Left renal pelvis (tissue), 4 donors: ENCODE measurements at regions not wholly inside any gene's neighbourhood (a gene's known extent, or its start where the extent isn't known, plus 50 kb on each side); places are given as distances from the start of the nearest gene placed in this dataset.

Experiments
- DNase-seq, 4 donors: peaks; one replicate each; pipeline ENCODE4 v3.0.0-alpha.2; 2013; ENCODE audit warnings: low read depth in 4 of 4, low spot score in 3 of 4

DNA sequence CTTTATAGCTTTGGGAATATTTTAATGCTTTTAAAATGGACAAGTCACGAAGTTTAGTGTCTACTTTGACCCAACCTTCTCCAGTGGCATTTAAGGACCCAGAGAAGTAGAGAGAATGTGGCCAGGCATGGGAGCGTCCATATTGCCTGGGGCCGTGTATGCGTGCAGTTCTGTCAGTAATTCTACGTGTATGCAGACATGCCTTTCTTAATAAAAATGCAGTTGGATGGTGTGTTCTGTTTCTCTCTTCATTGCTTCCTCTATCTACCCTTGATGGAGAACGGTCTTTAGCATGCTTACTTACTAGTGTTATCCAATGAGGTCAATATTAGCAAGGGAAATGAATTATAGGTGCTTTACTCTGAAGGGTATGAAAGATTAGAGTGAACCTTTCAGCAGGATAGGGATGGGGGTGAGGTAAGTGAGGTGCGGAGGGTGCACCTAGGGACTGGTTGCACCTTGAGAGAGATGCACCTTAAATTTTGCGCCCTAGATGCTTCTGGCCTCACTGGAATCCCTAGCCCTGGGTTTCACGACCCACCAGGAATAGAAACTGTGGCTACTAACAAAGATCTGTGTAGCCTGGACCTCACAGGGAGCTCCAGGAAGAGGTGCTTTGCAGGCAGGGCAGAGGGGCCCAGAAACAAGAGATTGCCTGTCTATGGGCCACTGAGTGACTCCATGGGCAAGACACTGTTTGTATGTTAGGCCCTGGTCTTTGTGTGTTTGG lies 194.3 kb downstream of the MYCN start:
- DNase-seq: no peak

DNA sequence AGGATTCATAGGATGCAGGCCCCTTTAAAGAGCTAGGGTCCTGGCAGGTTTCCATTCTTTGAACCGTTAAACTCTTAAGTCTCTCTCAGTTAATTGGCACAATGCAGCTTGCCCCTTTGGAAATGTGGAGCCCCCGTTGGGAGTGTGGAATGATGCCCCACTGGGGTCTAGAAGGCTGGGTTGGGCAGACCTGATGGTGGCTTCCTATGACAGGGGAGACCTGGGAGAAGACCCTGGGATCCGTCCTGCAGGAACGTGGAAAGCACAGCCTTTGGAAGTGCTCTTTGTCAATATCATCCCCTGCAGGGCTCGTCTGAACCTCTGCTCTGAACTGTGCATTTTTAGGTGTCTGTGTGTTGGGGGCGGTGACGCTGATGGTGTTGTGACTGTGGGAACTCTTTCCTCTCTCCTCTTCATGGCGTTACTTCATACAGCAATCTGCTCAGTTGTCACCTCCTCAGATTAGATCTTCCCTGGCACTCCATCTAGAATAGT lies 190.6 kb downstream of the MYCN start:
- DNase-seq: no peak

DNA sequence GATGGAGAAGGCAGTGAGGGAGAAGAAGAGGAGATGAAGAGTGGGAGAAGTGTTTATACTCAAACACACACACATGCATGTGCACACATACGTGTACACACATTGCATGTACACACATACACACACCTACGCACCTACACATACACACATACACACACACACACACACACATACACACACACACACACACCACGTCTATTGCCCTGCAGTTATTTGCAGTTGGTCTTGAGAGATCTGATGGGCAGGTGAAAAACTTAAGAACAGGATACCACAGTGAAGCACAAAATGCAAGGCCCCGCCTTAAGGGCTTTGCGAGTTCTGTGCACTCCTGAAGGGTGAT lies 190.2 kb downstream of the MYCN start:
- DNase-seq: no peak

DNA sequence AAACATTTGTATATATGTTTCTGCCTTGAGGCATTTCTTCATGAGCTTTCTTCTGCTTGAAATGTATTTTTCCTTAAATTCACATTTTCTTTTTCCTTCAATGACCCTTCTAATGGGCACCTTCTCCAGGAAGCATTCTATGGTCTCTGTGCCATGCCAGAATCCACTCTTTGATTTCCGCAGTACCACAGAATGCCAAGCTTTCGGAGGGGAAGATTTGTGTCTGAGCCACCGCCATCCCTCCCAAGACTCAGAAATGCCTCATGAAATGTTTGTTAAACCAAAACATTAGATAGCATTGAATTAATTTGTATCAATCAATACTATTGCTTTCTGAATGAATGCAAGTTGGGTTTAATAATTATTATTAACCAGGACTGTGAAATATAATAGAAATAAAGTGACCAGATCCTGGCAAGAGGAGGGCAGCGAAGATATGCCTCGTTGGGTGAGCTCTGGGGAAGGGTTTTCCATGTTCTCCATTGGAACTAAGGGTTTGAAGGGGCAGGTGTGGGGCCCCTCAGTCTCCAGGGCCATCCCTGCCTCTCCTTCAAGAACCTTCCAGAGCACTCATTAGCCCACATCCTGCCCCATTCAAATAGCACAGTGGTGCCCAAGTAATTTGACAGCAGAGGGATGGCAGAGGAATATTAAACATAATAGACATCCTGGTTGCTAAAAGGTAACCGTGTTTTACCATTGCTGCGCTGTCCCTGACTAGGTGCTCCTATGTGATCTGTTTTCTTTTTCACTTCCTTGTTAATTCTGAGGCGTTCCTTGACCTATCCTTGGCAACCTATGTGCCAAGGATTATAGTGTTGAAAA lies 189.6 kb downstream of the MYCN start:
- no peak for DNase-seq

DNA sequence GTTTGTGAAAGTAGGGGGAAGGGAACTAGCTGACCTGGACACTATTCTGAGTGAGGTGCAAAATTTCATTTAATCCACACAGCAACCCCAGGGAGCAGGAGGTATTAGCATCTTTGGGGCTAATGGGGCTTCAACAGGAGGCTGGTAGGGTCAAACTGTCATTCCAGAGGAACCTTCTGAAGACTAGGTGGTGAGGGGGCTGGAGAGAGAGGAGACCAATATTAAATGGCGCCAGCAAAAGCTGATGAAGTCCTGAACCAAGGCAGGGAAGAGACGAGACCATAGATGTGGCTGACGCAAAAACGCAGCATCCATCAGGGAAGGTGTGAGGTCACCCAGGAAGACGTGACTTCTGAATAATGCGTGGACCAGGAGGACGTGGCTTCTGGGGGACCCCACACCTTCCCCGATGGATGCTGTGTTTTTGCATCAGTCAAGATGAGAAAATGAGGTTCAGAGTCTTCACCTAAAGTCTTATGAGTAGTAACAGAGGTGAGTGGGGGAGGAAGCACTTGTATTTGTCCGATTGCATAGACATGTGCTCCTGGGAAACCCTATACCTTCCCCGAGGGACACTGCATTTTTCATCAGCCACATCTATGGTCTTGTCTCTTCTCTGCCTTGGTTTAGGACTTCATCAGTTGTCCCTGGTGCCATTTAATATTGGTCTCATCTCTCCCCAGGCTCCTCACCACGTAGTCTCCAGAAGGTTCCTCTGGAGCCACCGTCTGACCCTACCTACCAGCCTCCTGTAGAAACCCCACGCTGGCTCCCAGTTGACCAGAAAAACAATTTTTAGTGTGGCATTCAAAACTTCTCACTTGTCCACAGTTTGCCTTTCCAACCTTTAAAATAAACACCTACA lies 188.6 kb downstream of the MYCN start:
- DNase-seq: no peak

DNA sequence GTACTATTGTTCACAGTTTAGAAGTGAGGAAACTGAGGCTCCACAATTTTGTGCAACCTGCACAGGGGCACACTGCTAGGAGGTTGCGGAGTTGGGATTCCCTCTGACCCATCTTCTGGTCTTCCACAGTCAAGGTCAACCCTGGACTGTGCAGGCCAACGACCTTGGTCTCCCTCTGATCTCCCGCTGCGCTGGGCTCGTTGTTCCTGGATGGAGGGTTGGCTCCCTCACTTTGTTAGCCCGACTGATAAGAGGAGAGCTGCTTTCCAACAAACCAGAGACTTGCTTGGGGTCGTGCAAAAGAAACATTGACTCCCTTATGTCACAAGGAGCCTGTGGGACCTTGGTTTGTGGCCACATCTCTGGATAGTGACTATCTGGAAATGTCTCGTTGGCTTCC lies 187.6 kb downstream of the MYCN start:
- DNase-seq: no peak

DNA sequence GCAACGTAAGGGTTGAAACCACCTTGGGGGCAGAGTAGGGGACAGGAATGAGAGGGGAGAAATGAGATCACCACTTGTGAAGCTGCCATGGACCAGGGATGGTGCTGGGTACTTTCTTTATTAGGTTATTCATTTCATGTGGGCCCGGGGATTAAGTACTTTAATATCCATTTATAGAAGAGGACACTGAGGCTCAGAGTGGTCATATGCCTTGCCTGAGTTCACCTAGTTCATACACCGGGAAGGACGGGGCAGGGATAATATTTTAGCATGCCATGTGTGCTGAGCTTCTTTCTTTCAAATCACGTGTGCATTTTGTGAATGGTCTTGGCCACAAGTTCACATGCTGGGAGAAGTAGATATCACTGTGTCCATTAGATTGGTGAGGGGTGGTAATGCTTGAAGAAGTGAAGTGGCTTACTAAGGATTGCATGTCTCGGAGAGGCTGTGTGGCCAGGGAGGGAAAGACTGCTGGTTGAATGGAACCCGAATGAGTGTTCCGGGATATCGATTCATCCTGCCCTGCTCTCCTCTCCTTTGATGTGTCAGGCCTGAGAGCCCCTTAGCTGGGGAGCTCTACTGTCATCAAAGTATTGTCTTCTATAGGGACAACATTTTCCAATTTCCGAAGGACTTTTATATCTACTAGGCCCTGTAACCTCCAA lies 187.1 kb downstream of the MYCN start:
- DNase-seq: no peak

DNA sequence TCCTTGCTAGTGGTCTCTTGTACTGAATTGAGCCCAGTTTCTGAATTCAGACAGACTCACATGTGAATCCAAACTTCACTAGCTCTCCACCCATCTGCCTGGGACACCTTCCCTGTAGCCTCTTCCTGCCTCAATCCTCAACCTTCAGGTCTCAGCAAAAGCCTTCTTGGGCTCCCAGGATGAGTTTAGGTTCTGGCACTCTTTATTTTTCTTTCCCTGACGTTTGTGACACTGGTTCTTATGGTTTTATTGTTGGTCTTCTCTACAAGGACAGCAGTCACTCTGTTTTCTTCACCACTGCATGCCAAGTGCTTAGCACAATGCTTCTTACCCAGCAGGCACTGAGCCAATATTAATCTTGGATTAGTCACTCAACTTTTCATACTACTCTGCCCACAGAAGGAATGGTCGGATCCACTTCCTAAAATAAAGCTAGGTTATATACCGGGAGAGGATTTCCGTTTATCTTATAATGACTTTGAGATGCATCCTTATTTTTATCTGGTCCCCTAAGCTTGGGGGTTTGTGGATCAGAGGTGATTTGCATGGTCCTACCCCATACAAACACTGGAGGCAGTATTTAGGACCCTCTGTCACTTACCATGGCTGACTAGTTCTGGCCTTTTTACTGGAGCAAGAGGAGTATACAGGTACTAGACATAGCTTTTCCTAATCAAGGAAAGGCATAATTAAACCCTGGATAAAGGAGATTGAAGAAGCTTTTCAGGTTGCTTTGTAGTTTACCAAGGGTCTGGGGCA lies 186.3 kb downstream of the MYCN start:
- no peak for DNase-seq

DNA sequence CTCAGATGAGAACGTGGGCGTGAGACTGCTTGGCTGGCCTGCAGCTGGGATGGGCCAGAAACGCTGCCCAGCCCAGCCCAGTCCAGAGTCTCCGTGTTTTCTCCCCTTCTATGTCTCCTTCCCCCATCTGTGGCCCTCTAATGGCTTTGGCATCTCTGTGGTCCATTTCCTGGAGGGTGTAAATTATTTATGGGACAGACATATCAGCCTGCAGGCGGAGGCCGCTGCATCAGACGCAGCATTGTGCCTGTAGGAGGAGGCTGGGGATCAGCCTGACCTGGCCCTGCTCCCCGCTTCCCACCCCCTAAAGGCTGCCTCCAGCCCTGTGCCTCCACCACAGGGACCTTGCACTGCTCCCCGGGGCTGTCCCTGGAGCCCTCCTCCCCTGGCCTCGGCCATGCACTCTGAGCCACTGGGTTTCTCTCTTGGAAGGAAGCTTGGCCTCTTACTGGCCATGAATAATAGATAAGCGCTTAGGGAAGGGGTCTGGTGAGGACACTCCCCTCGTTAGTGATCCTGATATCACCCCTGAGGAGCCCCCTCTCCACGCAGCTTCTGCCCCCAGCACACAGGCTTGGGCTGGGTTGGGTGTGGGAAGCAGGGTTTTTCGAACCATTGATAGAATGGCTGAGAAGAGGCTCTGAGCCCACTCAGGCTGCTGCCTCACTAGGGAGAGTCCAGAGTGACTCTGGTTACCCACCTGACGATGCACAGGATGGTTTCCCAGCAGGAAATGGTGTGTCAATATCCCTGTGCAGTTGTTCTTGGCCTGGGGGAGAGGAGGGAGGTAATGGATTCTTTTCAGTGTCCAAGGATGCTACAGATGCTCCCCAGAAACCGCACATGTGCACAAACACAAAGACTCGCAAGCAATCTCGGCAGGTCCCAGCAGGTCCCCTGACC lies 185.5 kb downstream of the MYCN start:
- DNase-seq: no peak

DNA sequence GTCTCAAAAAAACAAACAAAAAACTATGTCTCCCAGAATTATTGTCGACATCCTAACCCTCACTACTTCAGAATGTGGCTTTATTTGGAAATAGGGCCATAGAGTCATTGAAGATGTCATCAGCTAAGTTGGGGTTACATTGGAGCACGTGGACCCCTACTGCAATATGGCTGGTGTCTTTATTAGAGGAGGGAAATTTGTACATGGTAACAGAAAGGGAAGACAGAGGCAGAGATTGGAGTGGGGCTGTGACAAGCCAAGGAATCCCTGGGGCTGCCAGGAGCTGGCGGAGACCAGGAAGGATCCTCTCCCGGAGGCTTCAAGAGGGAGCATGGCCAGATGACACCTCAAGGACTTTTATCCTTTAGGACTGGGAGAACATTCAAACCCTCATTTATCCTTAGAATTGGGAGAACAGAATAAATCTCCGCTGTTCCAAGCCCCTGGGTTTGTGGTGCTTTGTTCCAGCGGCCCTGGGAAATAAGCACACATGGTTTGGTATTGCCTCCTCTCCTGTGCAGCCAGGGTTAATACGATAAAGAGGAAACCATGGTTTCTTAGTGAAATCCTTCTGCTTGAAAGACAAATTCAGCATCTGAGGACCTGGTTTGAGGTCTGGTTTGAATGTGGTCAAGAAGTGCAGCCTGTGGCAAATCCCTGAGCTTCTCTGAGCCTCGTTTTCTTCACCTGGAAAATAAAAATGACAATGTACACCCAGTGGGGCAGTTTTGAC lies 184.7 kb downstream of the MYCN start:
- no peak for DNase-seq

DNA sequence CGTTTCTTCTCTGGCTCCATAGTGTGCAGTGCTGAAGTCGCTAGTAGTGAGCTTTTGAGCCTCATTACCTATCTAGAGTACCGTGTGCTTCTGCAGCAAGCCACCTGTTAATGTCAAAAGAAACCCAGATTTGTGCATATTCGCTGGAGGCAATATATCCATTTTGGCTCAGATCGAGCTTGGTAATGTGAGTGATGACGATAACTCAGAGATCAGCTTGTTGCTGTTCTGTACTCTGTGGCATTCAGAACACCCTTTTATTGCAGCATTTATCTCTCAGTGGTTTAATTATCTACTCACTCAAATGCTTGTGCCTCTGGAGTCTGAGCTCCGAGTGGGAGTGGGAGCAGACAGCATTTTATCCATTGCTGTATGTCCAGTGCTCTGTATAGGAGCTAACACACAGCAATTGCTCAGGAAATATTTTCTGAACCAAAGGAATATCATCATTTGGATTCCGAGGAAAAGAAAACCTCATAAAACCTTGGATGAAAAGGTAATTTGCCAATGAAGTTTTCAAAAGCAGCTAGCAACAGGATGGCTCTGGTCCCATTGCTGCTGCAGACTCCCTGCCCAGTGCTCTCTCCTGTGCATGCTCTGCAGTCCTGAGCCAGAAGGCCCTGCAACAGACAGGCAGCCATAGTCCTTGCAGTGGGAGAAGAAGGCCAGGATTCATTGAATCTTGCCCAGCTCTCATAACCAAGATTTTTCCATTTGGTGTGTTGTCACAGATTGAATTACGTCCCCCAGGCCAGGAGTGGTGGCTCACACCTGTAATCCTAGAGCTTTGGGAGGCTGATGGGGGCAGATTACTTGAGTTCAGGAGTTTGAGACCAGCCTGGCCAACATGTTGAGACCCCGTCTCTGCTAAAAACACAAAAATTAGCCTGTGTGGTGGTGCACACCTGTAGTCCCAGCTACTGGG lies 183.8 kb downstream of the MYCN start:
- no peak for DNase-seq

DNA sequence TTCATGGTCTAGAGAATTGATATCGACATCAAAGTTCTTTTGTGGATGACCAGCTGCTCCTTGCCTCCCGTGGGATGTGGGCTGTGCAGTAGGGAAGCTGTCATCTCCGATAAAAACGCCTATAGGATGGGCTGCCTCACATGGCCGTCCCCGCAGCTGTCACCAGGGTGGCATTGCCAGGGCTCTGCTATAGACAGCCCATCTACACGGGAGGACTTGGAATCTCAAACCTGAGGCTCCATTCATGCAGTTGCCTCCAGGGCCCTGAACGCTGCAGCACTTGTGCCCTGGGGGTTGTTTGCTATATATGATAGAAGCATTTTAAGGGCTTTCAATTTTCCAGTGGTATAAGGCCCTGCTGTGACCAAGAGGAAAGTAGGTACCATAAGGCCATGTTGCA lies 183.1 kb downstream of the MYCN start:
- DNase-seq: no peak

DNA sequence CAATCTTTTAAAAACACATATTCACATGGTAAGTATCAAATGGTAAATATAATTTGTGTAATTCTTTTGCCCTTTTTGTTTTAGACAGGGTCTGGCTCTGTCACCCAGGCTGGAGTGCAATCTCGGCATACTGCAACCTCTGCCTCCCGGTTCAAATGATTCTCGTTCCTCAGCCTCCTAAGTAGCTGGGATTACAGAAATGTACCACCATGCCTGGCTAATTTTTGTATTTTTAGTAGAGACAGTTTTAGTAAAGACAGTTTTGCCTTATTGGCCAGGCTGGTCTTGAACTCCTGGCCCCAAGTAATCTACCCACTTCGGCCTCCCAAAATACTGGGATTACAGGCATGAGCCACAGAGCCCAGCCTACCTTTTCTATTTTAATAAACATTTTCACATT lies 182.2 kb downstream of the MYCN start:
- DNase-seq: no peak

DNA sequence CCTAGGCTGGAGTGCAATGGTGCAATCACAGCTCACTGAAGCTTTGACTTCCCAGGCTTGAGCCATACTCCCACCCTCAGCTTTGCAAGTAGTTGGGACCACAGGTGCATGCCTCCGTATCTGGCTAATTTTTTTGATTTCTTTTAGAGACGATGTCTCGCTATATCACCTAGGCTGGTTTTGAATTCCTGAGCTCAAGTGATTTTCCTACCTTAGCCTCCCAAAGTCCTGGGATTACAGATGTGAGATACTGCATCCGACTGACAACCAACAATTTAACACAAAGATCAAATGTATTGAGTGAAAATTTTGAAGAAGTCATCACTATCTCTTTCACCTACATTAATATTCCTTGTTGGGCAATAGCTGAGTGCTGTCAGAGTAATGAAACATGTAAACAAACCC lies 181.6 kb downstream of the MYCN start:
- DNase-seq: no peak

DNA sequence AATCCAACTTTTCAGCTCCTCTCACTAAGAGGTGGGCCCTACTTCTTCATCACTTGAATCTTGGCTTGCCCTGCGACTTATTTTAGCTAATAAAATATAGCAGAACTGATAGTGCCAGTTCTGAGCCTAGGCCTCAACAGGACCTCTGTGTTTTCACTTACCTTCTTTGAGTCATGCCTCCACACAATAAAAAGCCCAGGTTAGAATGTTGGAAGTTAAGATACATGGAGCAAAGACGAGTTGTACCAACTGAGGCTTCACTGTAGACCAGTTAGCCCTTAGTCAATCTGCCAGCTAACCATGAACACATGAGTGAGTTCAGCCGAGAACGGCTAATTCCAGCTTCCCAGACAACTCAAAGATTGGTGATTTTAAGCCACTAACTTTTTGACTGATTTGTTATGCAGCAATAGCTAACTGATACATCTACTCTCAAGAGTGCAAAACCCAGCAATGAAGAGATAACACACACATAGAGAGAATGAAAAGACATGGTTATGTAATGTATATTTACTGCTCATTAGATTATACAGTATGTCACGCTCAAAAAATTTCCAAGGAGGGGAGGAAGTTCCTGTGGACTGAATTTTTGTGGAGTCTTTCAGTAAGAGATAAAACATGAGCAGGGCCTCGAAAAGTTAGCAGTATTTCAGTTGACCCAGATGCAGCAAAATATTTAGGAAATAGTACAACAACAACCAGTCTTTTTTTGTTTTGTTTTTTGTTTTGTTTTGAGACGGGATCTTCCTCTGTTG lies 181.1 kb downstream of the MYCN start:
- DNase-seq: no peak

DNA sequence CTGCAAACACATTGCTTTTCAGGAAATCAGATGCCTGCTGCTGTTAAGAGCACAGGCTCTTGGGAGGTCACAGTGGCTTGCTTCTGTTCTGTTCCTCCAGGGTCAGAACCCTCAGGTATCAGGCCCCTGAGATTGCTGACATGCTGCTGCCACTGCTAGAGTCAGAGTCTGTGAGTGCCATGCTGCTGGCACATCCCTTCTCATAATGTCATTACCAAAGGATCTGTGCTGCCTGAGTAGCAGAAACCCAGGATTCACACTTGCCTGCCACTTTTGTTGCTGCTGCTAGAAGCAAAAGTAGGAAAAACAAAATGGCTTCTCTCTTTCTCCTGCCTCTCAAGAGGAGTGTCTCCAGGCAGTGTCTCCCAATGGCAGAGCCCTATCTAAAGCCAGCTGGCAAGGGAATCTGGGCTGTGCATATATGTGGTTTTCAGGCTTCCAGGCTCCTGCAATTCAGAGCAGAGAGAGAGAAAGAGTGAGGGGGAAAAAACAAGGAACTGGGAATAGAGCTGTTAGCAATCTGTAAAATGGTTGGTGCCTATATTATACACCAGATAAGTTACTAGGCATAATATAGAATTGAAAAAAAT lies 180.3 kb downstream of the MYCN start:
- no peak for DNase-seq
